Astrocyte (in vitro differentiated cells and primary cell): ENCODE measurements at regions not wholly inside any gene's neighbourhood (a gene's known extent, or its start where the extent isn't known, plus 50 kb on each side); places are given as distances from the start of the nearest gene placed in this dataset.

Experiments
- EZH2 ChIP-seq: IDR thresholded peaks from 2 replicates; pipeline ENCODE4 v1.6.1; 2012; ENCODE audit warnings: mild to moderate bottlenecking, low read length, inconsistent platforms; ENCODE audit not compliant: insufficient read depth
- TF ChIP-seq, protein P1 (sequence below): IDR thresholded peaks from 2 replicates; pipeline ENCODE4 v1.5.1; 2011; ENCODE audit warnings: low read depth, mild to moderate bottlenecking, inconsistent platforms, low read length, moderate library complexity; ENCODE audit not compliant: insufficient read depth

DNA sequence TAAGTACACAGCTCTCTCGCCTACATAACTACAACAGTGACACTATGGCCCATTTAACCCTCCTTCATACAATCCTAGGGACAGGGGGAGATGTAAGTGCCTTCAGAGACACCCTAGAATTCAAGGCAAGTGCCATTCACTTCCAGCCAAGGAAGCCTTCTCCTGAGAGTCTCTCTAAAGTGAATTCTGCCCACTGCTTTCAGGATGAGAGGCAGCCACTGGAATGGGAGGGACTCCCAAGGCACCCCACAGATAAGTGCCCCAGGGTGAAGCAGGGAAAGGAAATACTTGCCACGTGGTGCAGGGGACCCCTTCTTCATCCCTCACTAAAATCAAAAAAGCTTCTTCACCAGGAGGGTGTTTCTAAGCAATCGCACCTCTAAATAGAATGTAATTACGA lies 283.7 kb downstream of the ZNF608 start:
- TF ChIP-seq, protein P1, sequence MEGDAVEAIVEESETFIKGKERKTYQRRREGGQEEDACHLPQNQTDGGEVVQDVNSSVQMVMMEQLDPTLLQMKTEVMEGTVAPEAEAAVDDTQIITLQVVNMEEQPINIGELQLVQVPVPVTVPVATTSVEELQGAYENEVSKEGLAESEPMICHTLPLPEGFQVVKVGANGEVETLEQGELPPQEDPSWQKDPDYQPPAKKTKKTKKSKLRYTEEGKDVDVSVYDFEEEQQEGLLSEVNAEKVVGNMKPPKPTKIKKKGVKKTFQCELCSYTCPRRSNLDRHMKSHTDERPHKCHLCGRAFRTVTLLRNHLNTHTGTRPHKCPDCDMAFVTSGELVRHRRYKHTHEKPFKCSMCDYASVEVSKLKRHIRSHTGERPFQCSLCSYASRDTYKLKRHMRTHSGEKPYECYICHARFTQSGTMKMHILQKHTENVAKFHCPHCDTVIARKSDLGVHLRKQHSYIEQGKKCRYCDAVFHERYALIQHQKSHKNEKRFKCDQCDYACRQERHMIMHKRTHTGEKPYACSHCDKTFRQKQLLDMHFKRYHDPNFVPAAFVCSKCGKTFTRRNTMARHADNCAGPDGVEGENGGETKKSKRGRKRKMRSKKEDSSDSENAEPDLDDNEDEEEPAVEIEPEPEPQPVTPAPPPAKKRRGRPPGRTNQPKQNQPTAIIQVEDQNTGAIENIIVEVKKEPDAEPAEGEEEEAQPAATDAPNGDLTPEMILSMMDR, result no peak
- no peak for TF ChIP-seq EZH2
